B cell (primary cell): ENCODE measurements at regions not wholly inside any gene's neighbourhood (a gene's known extent, or its start where the extent isn't known, plus 50 kb on each side); places are given as distances from the start of the nearest gene placed in this dataset.

ENCODE experiments used
- ATAC-seq: fragments of 200-7000 bp; cut with Tn5 transposase; one replicate; pipeline ENCODE4 v1.10.0; 2021; ENCODE audit warnings: low read depth, mild to moderate bottlenecking, moderate number of reproducible peaks, moderate library complexity
- CTCF ChIA-PET: fragments of 350-600 bp; sonication (Branson Sonifier 250); formaldehyde crosslinking; loops from one replicate; lab custom pipeline; 2021; ENCODE audit warnings: antibody characterized with exemption, inconsistent platforms; lab: Charles Lee
- POLR2A ChIA-PET: fragments of 350-600 bp; sonication (Branson Sonifier 250); formaldehyde crosslinking; loops from one replicate; lab custom pipeline; 2021; ENCODE audit warnings: antibody characterized with exemption; lab: Charles Lee
- DNase-seq: peaks from one replicate; pipeline ENCODE4 v3.0.0; 2013
- H2AFZ ChIP-seq: 2 replicates; pipeline ENCODE4 v1.6.1; 2012; ENCODE audit warnings: mild to moderate bottlenecking, low read depth, low read length; ENCODE audit not compliant: insufficient read depth, poor library complexity, severe bottlenecking
- H3K27ac ChIP-seq, 2 donors: 1 replicate in 1 of 2; 2 replicates in 1 of 2; pipeline ENCODE4 v1.5.1; 2012 to 2013; ENCODE audit warnings: low read length in 2 of 2, mild to moderate bottlenecking in 2 of 2, moderate library complexity in 1 of 2
- H3K27me3 ChIP-seq, 4 experiments: fragments of 200-600 bp in 1 of 4; sonication (generic) in 1 of 4; replicated peaks in 1 of 4; 1 replicate in 2 of 4; 2 replicates in 2 of 4; pipeline versions ENCODE4 v1.6.1 to v1.7.0; 2013 to 2016; ENCODE audit warnings: low read length in 3 of 4, mild to moderate bottlenecking in 2 of 4, mixed read lengths in 1 of 4, moderate library complexity in 1 of 4; ENCODE audit not compliant: insufficient read depth in 4 of 4, control insufficient read depth in 3 of 4; ENCODE audit errors: control extremely low read depth in 1 of 4
- H3K36me3 ChIP-seq, 2 experiments: replicated peaks in 1 of 2; 1 replicate in 1 of 2; 2 replicates in 1 of 2; pipeline versions ENCODE4 v1.6.1 to v1.7.1; 2013; ENCODE audit warnings: low read length in 1 of 2; ENCODE audit not compliant: insufficient read depth in 2 of 2, control insufficient read depth in 1 of 2; ENCODE audit errors: control extremely low read depth in 1 of 2, extremely low read depth in 1 of 2
- H3K4me1 ChIP-seq, 2 donors: fragments of 200-600 bp in 1 of 2; sonication (generic) in 1 of 2; 1 replicate in 1 of 2; 2 replicates in 1 of 2; pipeline versions ENCODE4 v1.5.1 to v1.6.1; 2013 to 2017; ENCODE audit warnings: low read length in 2 of 2; ENCODE audit not compliant: control insufficient read depth in 2 of 2, insufficient read depth in 2 of 2
- H3K4me2 ChIP-seq: replicated peaks from 2 replicates; pipeline ENCODE3; 2012; ENCODE audit warnings: mild to moderate bottlenecking, low read depth, low read length; ENCODE audit not compliant: poor library complexity, severe bottlenecking
- H3K4me3 ChIP-seq, 5 experiments: fragments of 200-600 bp in 1 of 5; sonication (generic) in 1 of 5; 1 replicate in 3 of 5; 2 replicates in 2 of 5; pipeline versions ENCODE4 v1.5.1 to v1.7.0; 2011 to 2016; ENCODE audit warnings: low read length in 4 of 5, mild to moderate bottlenecking in 4 of 5, low read depth in 2 of 5, control low read depth in 1 of 5, moderate library complexity in 1 of 5; ENCODE audit not compliant: insufficient read depth in 1 of 5; ENCODE audit errors: control extremely low read depth in 1 of 5, extremely low read depth in 1 of 5
- H3K79me2 ChIP-seq: fragments of 200-600 bp; sonication (generic); one replicate; pipeline ENCODE4 v1.6.0; 2016; ENCODE audit warnings: low read length; ENCODE audit not compliant: control insufficient read depth, insufficient read depth
- H3K9ac ChIP-seq: fragments of 200-600 bp; sonication (generic); 2 replicates; pipeline ENCODE4 v1.6.1; 2017; ENCODE audit warnings: mild to moderate bottlenecking, low read length, moderate library complexity
- H3K9me3 ChIP-seq, 3 donors: one replicate each; pipeline versions ENCODE4 v1.6.1 to v1.7.1; 2013; ENCODE audit warnings: low read length in 2 of 3; ENCODE audit not compliant: control insufficient read depth in 2 of 3, insufficient read depth in 1 of 3; ENCODE audit errors: control extremely low read depth in 1 of 3
- H4K20me1 ChIP-seq: 2 replicates; pipeline ENCODE4 v1.6.0; 2012; ENCODE audit warnings: mild to moderate bottlenecking, low read length; ENCODE audit not compliant: insufficient read depth, control insufficient read depth, poor library complexity, severe bottlenecking
- H3K27ac Mint-ChIP-seq: one replicate; pipeline ENCODE4 v1.8.0; 2021; ENCODE audit warnings: mixed read lengths
- H3K27me3 Mint-ChIP-seq: one replicate; pipeline ENCODE4 v1.8.0; 2021; ENCODE audit warnings: mixed read lengths
- H3K4me1 Mint-ChIP-seq: one replicate; pipeline ENCODE4 v1.8.0; 2021; ENCODE audit warnings: mixed read lengths
- H3K4me3 Mint-ChIP-seq: one replicate; pipeline ENCODE4 v1.8.0; 2021; ENCODE audit warnings: mixed read lengths
- H3K9me3 Mint-ChIP-seq: one replicate; pipeline ENCODE4 v1.8.0; 2022; ENCODE audit warnings: mixed read lengths; ENCODE audit not compliant: insufficient read depth
- EZH2 ChIP-seq: IDR thresholded peaks from 2 replicates; pipeline ENCODE4 v1.6.1; 2012; ENCODE audit warnings: borderline replicate concordance, low read depth, mild to moderate bottlenecking, moderate library complexity, low read length; ENCODE audit not compliant: insufficient read depth, poor library complexity, severe bottlenecking
- WGBS: methylation state at CpG from one replicate; pipeline ENCODE4 v1.1.5; 2013; ENCODE audit warnings: missing lambda C conversion rate; ENCODE audit not compliant: insufficient coverage; 5-methylcytosine and 5-hydroxymethylcytosine counted together
- intact Hi-C: fragments of 100-400 bp; cut with micrococcal nuclease; formaldehyde crosslinking; loops from one replicate; pipeline ENCODE4 v1.10.0; 2022
- TF ChIP-seq, protein P1 (sequence below): fragments of 200-600 bp; IDR thresholded peaks from one replicate; pipeline ENCODE4 v1.8.0; 2022; ENCODE audit warnings: antibody characterized with exemption, mild to moderate bottlenecking

DNA sequence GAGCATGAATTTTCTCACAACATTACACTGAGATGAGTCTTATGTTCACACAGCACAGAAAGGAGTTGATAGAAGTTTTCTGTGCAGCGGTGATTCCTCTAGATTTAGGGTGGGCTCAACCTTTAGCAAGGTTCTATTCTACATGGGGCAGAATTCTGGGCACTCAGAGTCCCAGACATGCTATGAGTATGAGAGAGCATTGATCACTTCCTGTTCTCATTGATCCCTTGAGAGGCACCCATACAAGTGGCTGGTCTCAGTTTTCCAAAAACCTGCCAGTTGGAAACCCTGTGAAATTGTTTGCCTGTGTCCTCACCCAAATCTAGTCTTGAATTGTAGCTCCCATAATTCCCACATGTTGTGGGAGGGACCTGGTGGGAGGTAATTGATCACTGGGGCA, 112.5 kb upstream of the NR2F2 start:
- H3K4me3 Mint-ChIP-seq, result no peak overlapping the region
- no CpG with 5 or more reads among the region's 1 CpG for WGBS

DNA sequence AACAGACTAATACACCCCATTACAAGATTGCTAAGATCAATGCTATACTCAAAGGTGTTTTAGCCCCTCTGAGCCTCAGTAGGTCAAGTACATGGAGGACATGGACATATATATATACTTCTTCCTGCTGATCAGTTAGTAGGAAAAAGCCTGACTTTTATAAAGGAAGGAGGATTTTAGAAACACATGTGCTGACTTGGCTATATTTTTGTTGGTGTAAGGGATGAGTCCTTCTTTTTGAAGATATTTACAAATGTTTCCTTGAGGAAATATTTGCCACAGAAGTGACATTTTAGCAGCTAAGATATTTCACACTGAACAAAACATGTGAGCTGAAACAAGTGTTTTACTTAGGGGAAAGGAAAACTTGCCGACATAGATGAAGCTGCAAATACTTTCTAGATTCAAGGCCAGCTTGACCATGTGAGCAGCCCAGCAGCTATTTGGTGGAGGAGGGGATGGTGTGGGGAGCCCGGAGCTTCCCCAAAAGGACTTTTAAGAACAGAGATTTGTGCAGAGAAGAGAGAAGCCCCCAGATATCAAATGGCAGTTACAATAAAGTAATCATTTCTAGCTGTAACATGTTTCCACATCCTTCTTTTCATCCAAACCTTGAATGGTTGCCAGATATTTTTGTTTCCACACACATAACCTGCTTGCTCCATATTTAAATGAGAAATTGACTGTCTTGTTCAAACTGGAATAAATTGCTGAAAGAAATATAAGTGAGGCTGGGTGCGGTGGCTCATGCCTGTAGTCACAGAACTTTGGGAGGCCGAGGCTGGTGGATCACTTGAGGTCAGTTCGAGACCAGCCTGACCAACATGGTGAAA, 111.7 kb upstream of the NR2F2 start:
- Histone ChIP-seq H3K9ac (no peak overlapping the region), H3K4me1 (no peaks in the 10 kb centered on the region), H3K4me3 (no peak overlapping the region), H2AFZ (no peak overlapping the region), H3K9me3 (no peaks in the 10 kb centered on the region), H4K20me1 (no peaks in the 10 kb centered on the region), H3K27me3 (no peaks in the 10 kb centered on the region), H3K79me2 (no peaks in the 10 kb centered on the region), H3K36me3 (no peaks in the 10 kb centered on the region), H3K4me2 (no peak overlapping the region), H3K27ac (no peak overlapping the region)
- ChIA-PET CTCF (no interaction called here), POLR2A (no interaction called here)
- H3K27me3 Mint-ChIP-seq, result no peaks in the 10 kb centered on the region
- no peaks in the 10 kb centered on the region for H3K4me1 Mint-ChIP-seq
- no peak overlapping the region for H3K4me3 Mint-ChIP-seq
- peaks cover 2% of the 10 kb centered on the region for H3K9me3 Mint-ChIP-seq
- TF ChIP-seq EZH2, result no peak
- DNase-seq, result no peak
- H3K27ac Mint-ChIP-seq, result no peak overlapping the region
- 85% methylated on average over 5 of the region's 5 CpGs for WGBS
- intact Hi-C loops, result no loop called here
- ATAC-seq, result no peak

More for the DNA sequence above, 112.5 kb upstream of the NR2F2 start:
- peaks cover 5% of the 10 kb centered on the region for H3K9me3 Mint-ChIP-seq
- no peak overlapping the region for H2AFZ ChIP-seq
- H3K9me3 ChIP-seq, result no peaks in the 10 kb centered on the region
- H3K27ac Mint-ChIP-seq, result no peak overlapping the region
- H3K36me3 ChIP-seq, result no peaks in the 10 kb centered on the region
- TF ChIP-seq EZH2, result no peak
- TF ChIP-seq, protein P1, sequence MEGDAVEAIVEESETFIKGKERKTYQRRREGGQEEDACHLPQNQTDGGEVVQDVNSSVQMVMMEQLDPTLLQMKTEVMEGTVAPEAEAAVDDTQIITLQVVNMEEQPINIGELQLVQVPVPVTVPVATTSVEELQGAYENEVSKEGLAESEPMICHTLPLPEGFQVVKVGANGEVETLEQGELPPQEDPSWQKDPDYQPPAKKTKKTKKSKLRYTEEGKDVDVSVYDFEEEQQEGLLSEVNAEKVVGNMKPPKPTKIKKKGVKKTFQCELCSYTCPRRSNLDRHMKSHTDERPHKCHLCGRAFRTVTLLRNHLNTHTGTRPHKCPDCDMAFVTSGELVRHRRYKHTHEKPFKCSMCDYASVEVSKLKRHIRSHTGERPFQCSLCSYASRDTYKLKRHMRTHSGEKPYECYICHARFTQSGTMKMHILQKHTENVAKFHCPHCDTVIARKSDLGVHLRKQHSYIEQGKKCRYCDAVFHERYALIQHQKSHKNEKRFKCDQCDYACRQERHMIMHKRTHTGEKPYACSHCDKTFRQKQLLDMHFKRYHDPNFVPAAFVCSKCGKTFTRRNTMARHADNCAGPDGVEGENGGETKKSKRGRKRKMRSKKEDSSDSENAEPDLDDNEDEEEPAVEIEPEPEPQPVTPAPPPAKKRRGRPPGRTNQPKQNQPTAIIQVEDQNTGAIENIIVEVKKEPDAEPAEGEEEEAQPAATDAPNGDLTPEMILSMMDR, result no peak
- H3K27me3 Mint-ChIP-seq, result no peaks in the 10 kb centered on the region
- H3K27me3 ChIP-seq, result no peaks in the 10 kb centered on the region
- H3K4me2 ChIP-seq, result no peak overlapping the region
- intact Hi-C loops, result no loop called here
- ChIA-PET POLR2A (no interaction called here), CTCF (no interaction called here)
- DNase-seq (no peak), ATAC-seq (no peak)
- no peaks in the 10 kb centered on the region for H4K20me1 ChIP-seq
- H3K4me1 Mint-ChIP-seq, result no peaks in the 10 kb centered on the region
- no peaks in the 10 kb centered on the region for H3K4me1 ChIP-seq
- H3K27ac ChIP-seq, result no peak overlapping the region
- H3K4me3 ChIP-seq, result no peak overlapping the region
- H3K79me2 ChIP-seq, result no peaks in the 10 kb centered on the region
- H3K9ac ChIP-seq, result no peak overlapping the region
